H1 (cell line): ENCODE measurements at regions not wholly inside any gene's neighbourhood (a gene's known extent, or its start where the extent isn't known, plus 50 kb on each side); places are given as distances from the start of the nearest gene placed in this dataset.

Source experiments
- CTCF ChIA-PET: fragments of 300-600 bp; sonication (Branson Sonifier 250); formaldehyde crosslinking; loops from one replicate; lab custom pipeline; 2021; ENCODE audit not compliant: partially characterized antibody; lab: Charles Lee
- POLR2A ChIA-PET: fragments of 300-600 bp; sonication (Branson Sonifier 250); formaldehyde crosslinking; loops from one replicate; lab custom pipeline; 2021; ENCODE audit warnings: inconsistent platforms; ENCODE audit not compliant: partially characterized antibody; lab: Charles Lee
- DNase-seq, 2 experiments: peaks; one replicate each; pipeline versions ENCODE4 v3.0.0 to v3.0.0-alpha.2; 2010 to 2022; ENCODE audit warnings: low spot score in 2 of 2, low read depth in 1 of 2, mixed read lengths in 1 of 2
- FAIRE-seq: peaks from 2 replicates; lab custom pipeline; 2011; peaks lifted over from hg19 to GRCh38; lab: Jason Lieb, UNC
- H2AFZ ChIP-seq: 2 replicates; pipeline ENCODE4 v1.8.1; 2012; ENCODE audit warnings: low read length, inconsistent platforms
- H2AK5ac ChIP-seq: 2 replicates; pipeline ENCODE4 v1.6.1; 2013; ENCODE audit warnings: low read depth, low read length
- H2BK120ac ChIP-seq: replicated peaks from 2 replicates; pipeline ENCODE3; 2013; ENCODE audit warnings: low read depth, low read length, inconsistent platforms
- H2BK12ac ChIP-seq: 2 replicates; pipeline ENCODE4 v1.6.1; 2013; ENCODE audit warnings: low read depth, low read length
- H2BK15ac ChIP-seq: 2 replicates; pipeline ENCODE4 v1.6.1; 2013; ENCODE audit warnings: low read length
- H2BK20ac ChIP-seq: 2 replicates; pipeline ENCODE4 v1.6.1; 2013; ENCODE audit warnings: low read length
- H2BK5ac ChIP-seq: 2 replicates; pipeline ENCODE4 v1.6.1; 2013; ENCODE audit warnings: low read depth, low read length
- H3K14ac ChIP-seq: 2 replicates; pipeline ENCODE4 v1.6.1; 2013; ENCODE audit warnings: inconsistent platforms; ENCODE audit not compliant: insufficient read length
- H3K18ac ChIP-seq: 2 replicates; pipeline ENCODE4 v1.6.1; 2013; ENCODE audit warnings: low read length; ENCODE audit errors: extremely low read depth
- H3K23ac ChIP-seq: 2 replicates; pipeline ENCODE4 v1.6.1; 2013; ENCODE audit warnings: inconsistent platforms; ENCODE audit not compliant: insufficient read length
- H3K23me2 ChIP-seq: 2 replicates; pipeline ENCODE4 v1.6.1; 2013; ENCODE audit warnings: low read depth, low read length
- H3K27ac ChIP-seq: 2 replicates; pipeline ENCODE4 v1.6.1; 2011; ENCODE audit warnings: low read depth, low read length, inconsistent platforms
- H3K27me3 ChIP-seq, 4 experiments: replicated peaks in 1 of 4; 1 replicate in 1 of 4; 2 replicates in 3 of 4; pipeline versions ENCODE4 v1.6.1 to v1.8.1; 2011 to 2013; ENCODE audit warnings: low read length in 3 of 4, mild to moderate bottlenecking in 3 of 4, inconsistent platforms in 2 of 4, mixed read lengths in 2 of 4, moderate library complexity in 1 of 4; ENCODE audit not compliant: control insufficient read depth in 3 of 4, insufficient read depth in 3 of 4; ENCODE audit errors: extremely low read depth in 1 of 4
- H3K36me3 ChIP-seq, 4 experiments: 2 replicates each; pipeline versions ENCODE4 v1.6.1 to v1.8.1; 2011 to 2013; ENCODE audit warnings: mild to moderate bottlenecking in 4 of 4, low read length in 3 of 4, moderate library complexity in 2 of 4, control low read depth in 1 of 4, inconsistent platforms in 1 of 4; ENCODE audit not compliant: insufficient read depth in 4 of 4, control insufficient read depth in 2 of 4
- H3K4ac ChIP-seq: replicated peaks from 2 replicates; pipeline ENCODE3; 2013; ENCODE audit warnings: low read length, low read depth, mixed read lengths, inconsistent platforms; ENCODE audit not compliant: insufficient read length
- H3K4me1 ChIP-seq, 4 experiments: replicated peaks in 1 of 4; 1 replicate in 1 of 4; 2 replicates in 3 of 4; pipeline versions ENCODE4 v1.6.1 to v1.8.1; 2011 to 2013; ENCODE audit warnings: low read length in 3 of 4, inconsistent platforms in 2 of 4, mixed read lengths in 1 of 4; ENCODE audit not compliant: insufficient read depth in 4 of 4, control insufficient read depth in 3 of 4
- H3K4me2 ChIP-seq, 2 experiments: 2 replicates each; pipeline versions ENCODE4 v1.6.1 to v1.8.1; 2011 to 2013; ENCODE audit warnings: low read depth in 2 of 2, low read length in 2 of 2, control low read depth in 1 of 2, inconsistent platforms in 1 of 2, mild to moderate bottlenecking in 1 of 2; ENCODE audit not compliant: insufficient read depth in 1 of 2
- H3K4me3 ChIP-seq, 4 experiments: fragments of 200-600, 300-600 bp in 1 of 4; sonication (generic), shearing (Covaris generic), sonication (Bioruptor Twin) in 1 of 4; 2 replicates each; pipeline versions ENCODE4 v1.5.1 to v1.8.1; 2011 to 2016; ENCODE audit warnings: low read length in 4 of 4, low read depth in 3 of 4, control low read depth in 2 of 4, inconsistent platforms in 2 of 4, mild to moderate bottlenecking in 2 of 4, mixed read lengths in 1 of 4, moderate library complexity in 1 of 4; ENCODE audit not compliant: insufficient read depth in 2 of 4; ENCODE audit errors: extremely low read depth in 1 of 4
- H3K56ac ChIP-seq: replicated peaks from 2 replicates; pipeline ENCODE3; 2013; ENCODE audit warnings: low read depth, mild to moderate bottlenecking, mixed read lengths, low read length, inconsistent platforms; ENCODE audit not compliant: insufficient read length
- H3K79me1 ChIP-seq: 2 replicates; pipeline ENCODE4 v1.6.1; 2013; ENCODE audit warnings: low read depth, low read length, control low read depth
- H3K79me2 ChIP-seq, 2 experiments: 2 replicates each; pipeline versions ENCODE4 v1.6.1 to v1.8.1; 2012 to 2013; ENCODE audit warnings: low read length in 2 of 2, mild to moderate bottlenecking in 2 of 2, inconsistent platforms in 1 of 2; ENCODE audit not compliant: insufficient read depth in 2 of 2, control insufficient read depth in 1 of 2
- H3K9ac ChIP-seq, 4 experiments: replicated peaks in 1 of 4; 1 replicate in 1 of 4; 2 replicates in 3 of 4; pipeline versions ENCODE4 v1.6.1 to v1.8.1; 2011 to 2013; ENCODE audit warnings: low read depth in 3 of 4, low read length in 3 of 4, control low read depth in 2 of 4, mild to moderate bottlenecking in 2 of 4, moderate library complexity in 2 of 4, inconsistent platforms in 1 of 4; ENCODE audit errors: extremely low read depth in 1 of 4
- H3K9me3 ChIP-seq, 2 experiments: 2 replicates each; pipeline versions ENCODE4 v1.6.1 to v1.8.1; 2012 to 2013; ENCODE audit warnings: mild to moderate bottlenecking in 2 of 2, moderate library complexity in 2 of 2, control low read depth in 1 of 2, inconsistent platforms in 1 of 2, low read depth in 1 of 2, low read length in 1 of 2, mixed read lengths in 1 of 2; ENCODE audit not compliant: insufficient read depth in 2 of 2
- H4K20me1 ChIP-seq, 2 experiments: replicated peaks in 1 of 2; 2 replicates each; pipeline versions ENCODE3 to v1.8.1; 2011 to 2013; ENCODE audit warnings: inconsistent platforms in 2 of 2, low read length in 2 of 2, mild to moderate bottlenecking in 1 of 2; ENCODE audit not compliant: insufficient read depth in 2 of 2, control insufficient read depth in 1 of 2
- H4K5ac ChIP-seq: 2 replicates; pipeline ENCODE4 v1.6.1; 2013; ENCODE audit warnings: low read length, low read depth, mixed read lengths, inconsistent platforms; ENCODE audit not compliant: insufficient read length
- H4K8ac ChIP-seq: 2 replicates; pipeline ENCODE4 v1.8.0; 2013; ENCODE audit warnings: mild to moderate bottlenecking, moderate library complexity, low read length, inconsistent platforms; ENCODE audit not compliant: insufficient read depth; ENCODE audit errors: extremely low read depth
- H4K91ac ChIP-seq: replicated peaks from 2 replicates; pipeline ENCODE3; 2013; ENCODE audit warnings: low read length, mixed read lengths, inconsistent platforms; ENCODE audit not compliant: insufficient read length
- BCL11A ChIP-seq, 2 experiments: IDR thresholded peaks; one replicate each; pipeline ENCODE4 v1.6.1; 2011; ENCODE audit warnings: low read depth in 2 of 2, low read length in 2 of 2, mild to moderate bottlenecking in 2 of 2
- BRCA1 ChIP-seq: IDR thresholded peaks from 2 replicates; pipeline ENCODE4 v1.6.1; 2012; ENCODE audit warnings: low read depth, low read length, improper control_type of control experiment
- EZH2 ChIP-seq: fragments of 200-600 bp; sonication (generic); IDR thresholded peaks from 2 replicates; pipeline ENCODE4 v1.7.1; 2012; ENCODE audit warnings: low read depth, mild to moderate bottlenecking, moderate library complexity, low read length, inconsistent platforms; ENCODE audit not compliant: severe bottlenecking
- HDAC6 ChIP-seq: IDR thresholded peaks from one replicate; pipeline ENCODE4 v1.7.1; 2012; ENCODE audit warnings: low read depth, mild to moderate bottlenecking, inconsistent platforms, low read length, moderate library complexity
- JUND ChIP-seq: IDR thresholded peaks from 2 replicates; pipeline ENCODE4 v1.6.1; 2011; ENCODE audit warnings: mild to moderate bottlenecking, improper control_type of control experiment, low read length
- POLR2AphosphoS5 ChIP-seq: IDR thresholded peaks from 2 replicates; pipeline ENCODE4 v1.6.1; 2011; ENCODE audit warnings: low read depth, low read length
- RAD21 ChIP-seq, 2 experiments: IDR thresholded peaks in 1 of 2; conservative IDR thresholded peaks in 1 of 2; 2 replicates each; pipeline ENCODE4 v1.6.1; 2011; ENCODE audit warnings: low read depth in 2 of 2, low read length in 2 of 2, improper control_type of control experiment in 1 of 2, inconsistent platforms in 1 of 2, mild to moderate bottlenecking in 1 of 2, moderate library complexity in 1 of 2
- WGBS, 2 experiments: shearing (Covaris generic) in 1 of 2; methylation state at CpG; one replicate each; pipeline versions ENCODE4 v1.1.6 to v1.1.7; 2013 to 2015; ENCODE audit warnings: low lambda C conversion rate in 2 of 2, mixed read lengths in 2 of 2, inconsistent platforms in 1 of 2, low coverage in 1 of 2, missing lambda C conversion rate in 1 of 2; ENCODE audit not compliant: insufficient replicate concordance in 2 of 2, insufficient coverage in 1 of 2, insufficient read length in 1 of 2; ENCODE audit errors: extremely low coverage in 1 of 2, missing lambda C conversion rate in 1 of 2; 5-methylcytosine and 5-hydroxymethylcytosine counted together
- TF ChIP-seq, protein P1 (sequence below), 3 experiments: IDR thresholded peaks; 1 replicate in 2 of 3; 2 replicates in 1 of 3; pipeline versions ENCODE4 v1.5.1 to v1.6.1; 2011; ENCODE audit warnings: low read length in 3 of 3, mild to moderate bottlenecking in 3 of 3, inconsistent platforms in 2 of 3, low read depth in 1 of 3, moderate library complexity in 1 of 3; ENCODE audit not compliant: insufficient read depth in 1 of 3; ENCODE audit errors: control extremely low read depth in 1 of 3

DNA sequence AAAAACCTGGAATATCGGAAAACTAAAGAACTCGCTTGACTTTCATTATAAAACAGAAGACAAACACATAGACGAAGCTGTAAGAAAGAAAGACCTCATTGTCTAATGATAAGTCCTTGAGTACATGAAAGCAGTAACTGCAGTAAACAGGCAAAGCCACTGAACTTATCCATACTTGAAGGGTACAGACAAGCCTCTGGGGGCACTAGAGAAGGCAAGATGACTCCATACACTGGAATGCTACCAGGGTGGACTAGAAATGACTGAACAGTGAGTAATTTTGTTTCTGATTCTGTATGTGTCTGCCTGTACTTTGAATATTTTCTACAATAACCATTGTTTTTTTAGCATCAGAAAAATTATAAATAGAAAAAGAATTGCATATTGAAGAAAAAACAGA lies 507.9 kb downstream of the UQCRFS1 start:
- no peaks in the 10 kb centered on the region for H3K27me3 ChIP-seq
- H4K5ac ChIP-seq, result no peak overlapping the region
- POLR2A ChIA-PET, result no interaction called here
- H3K56ac ChIP-seq, result no peak overlapping the region
- H3K36me3 ChIP-seq, result no peaks in the 10 kb centered on the region; a peak in 2 of 8 replicates
- H3K23ac ChIP-seq, result no peak overlapping the region
- no peaks in the 10 kb centered on the region for H3K79me2 ChIP-seq
- H2BK120ac ChIP-seq, result no peak overlapping the region
- no peak overlapping the region for H3K4me2 ChIP-seq
- no peak overlapping the region for H3K18ac ChIP-seq
- H2BK12ac ChIP-seq, result no peak overlapping the region
- 87% methylated on average over 3 of the region's 3 CpGs; no CpG with 5 or more reads in 1 of the 2 experiments for WGBS, 2 experiments
- no peaks in the 10 kb centered on the region for H3K79me1 ChIP-seq
- peak; percentile 39 for FAIRE-seq
- CTCF ChIA-PET, result interaction anchor here (0.7 to 1.7 kb wide), 13 partner anchors 12 to 250 kb away, joined by 3 to 6 read pairs (median 3); no protein-coding TSS in a partner anchor
- no peak overlapping the region for H2BK20ac ChIP-seq
- no peaks in the 10 kb centered on the region for H3K4me1 ChIP-seq
- H2BK5ac ChIP-seq, result no peak overlapping the region
- no peaks in the 10 kb centered on the region for H3K9me3 ChIP-seq
- no peak overlapping the region for H4K8ac ChIP-seq
- H3K23me2 ChIP-seq, result no peaks in the 10 kb centered on the region
- H3K4ac ChIP-seq, result no peak overlapping the region
- DNase-seq, result no peak
- H3K27ac ChIP-seq, result no peak overlapping the region
- H4K91ac ChIP-seq, result no peak overlapping the region
- no peak overlapping the region for H3K14ac ChIP-seq
- TF ChIP-seq JUND (peak; percentile 74), BRCA1 (no peak), BCL11A (IDR thresholded peaks at IDR 0.05; ENCODE audit: low read depth in 2 of 2, low read length in 2 of 2) (no peak), POLR2AphosphoS5 (no peak), EZH2 (no peak), HDAC6 (no peak), RAD21 (IDR thresholded peaks at IDR 0.05 in 1 of 2, conservative IDR thresholded peaks at IDR 0.05 in 1 of 2; ENCODE audit: low read depth in 2 of 2, low read length in 2 of 2) (peak; percentile 2 to 36; a peak in 2 of 4 replicates)
- TF ChIP-seq, protein P1, sequence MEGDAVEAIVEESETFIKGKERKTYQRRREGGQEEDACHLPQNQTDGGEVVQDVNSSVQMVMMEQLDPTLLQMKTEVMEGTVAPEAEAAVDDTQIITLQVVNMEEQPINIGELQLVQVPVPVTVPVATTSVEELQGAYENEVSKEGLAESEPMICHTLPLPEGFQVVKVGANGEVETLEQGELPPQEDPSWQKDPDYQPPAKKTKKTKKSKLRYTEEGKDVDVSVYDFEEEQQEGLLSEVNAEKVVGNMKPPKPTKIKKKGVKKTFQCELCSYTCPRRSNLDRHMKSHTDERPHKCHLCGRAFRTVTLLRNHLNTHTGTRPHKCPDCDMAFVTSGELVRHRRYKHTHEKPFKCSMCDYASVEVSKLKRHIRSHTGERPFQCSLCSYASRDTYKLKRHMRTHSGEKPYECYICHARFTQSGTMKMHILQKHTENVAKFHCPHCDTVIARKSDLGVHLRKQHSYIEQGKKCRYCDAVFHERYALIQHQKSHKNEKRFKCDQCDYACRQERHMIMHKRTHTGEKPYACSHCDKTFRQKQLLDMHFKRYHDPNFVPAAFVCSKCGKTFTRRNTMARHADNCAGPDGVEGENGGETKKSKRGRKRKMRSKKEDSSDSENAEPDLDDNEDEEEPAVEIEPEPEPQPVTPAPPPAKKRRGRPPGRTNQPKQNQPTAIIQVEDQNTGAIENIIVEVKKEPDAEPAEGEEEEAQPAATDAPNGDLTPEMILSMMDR (IDR thresholded peaks at IDR 0.05; ENCODE audit: control extremely low read depth in 1 of 3, insufficient read depth in 1 of 3, low read depth in 1 of 3, low read length in 3 of 3), result peak in 2 of 3 experiments; percentile 41 to 58; a peak in 3 of 4 replicates
- no peak overlapping the region for H3K4me3 ChIP-seq
- no peak overlapping the region for H2BK15ac ChIP-seq
- no peak overlapping the region for H2AK5ac ChIP-seq
- no peak overlapping the region for H2AFZ ChIP-seq
- H3K9ac ChIP-seq, result no peak overlapping the region
- H4K20me1 ChIP-seq, result no peaks in the 10 kb centered on the region
